H1 (cell line): ENCODE measurements at regions not wholly inside any gene's neighbourhood (a gene's known extent, or its start where the extent isn't known, plus 50 kb on each side); places are given as distances from the start of the nearest gene placed in this dataset.

Experiments used
- CTCF ChIA-PET: fragments of 300-600 bp; sonication (Branson Sonifier 250); formaldehyde crosslinking; loops from one replicate; lab custom pipeline; 2021; ENCODE audit not compliant: partially characterized antibody; lab: Charles Lee
- POLR2A ChIA-PET: fragments of 300-600 bp; sonication (Branson Sonifier 250); formaldehyde crosslinking; loops from one replicate; lab custom pipeline; 2021; ENCODE audit warnings: inconsistent platforms; ENCODE audit not compliant: partially characterized antibody; lab: Charles Lee
- DNase-seq, 2 experiments: peaks; one replicate each; pipeline versions ENCODE4 v3.0.0 to v3.0.0-alpha.2; 2010 to 2022; ENCODE audit warnings: low spot score in 2 of 2, low read depth in 1 of 2, mixed read lengths in 1 of 2
- FAIRE-seq: peaks from 2 replicates; lab custom pipeline; 2011; peaks lifted over from hg19 to GRCh38; lab: Jason Lieb, UNC
- H2AFZ ChIP-seq: 2 replicates; pipeline ENCODE4 v1.8.1; 2012; ENCODE audit warnings: low read length, inconsistent platforms
- H2AK5ac ChIP-seq: 2 replicates; pipeline ENCODE4 v1.6.1; 2013; ENCODE audit warnings: low read depth, low read length
- H2BK120ac ChIP-seq: replicated peaks from 2 replicates; pipeline ENCODE3; 2013; ENCODE audit warnings: low read depth, low read length, inconsistent platforms
- H2BK12ac ChIP-seq: 2 replicates; pipeline ENCODE4 v1.6.1; 2013; ENCODE audit warnings: low read depth, low read length
- H2BK15ac ChIP-seq: 2 replicates; pipeline ENCODE4 v1.6.1; 2013; ENCODE audit warnings: low read length
- H2BK20ac ChIP-seq: 2 replicates; pipeline ENCODE4 v1.6.1; 2013; ENCODE audit warnings: low read length
- H2BK5ac ChIP-seq: 2 replicates; pipeline ENCODE4 v1.6.1; 2013; ENCODE audit warnings: low read depth, low read length
- H3K14ac ChIP-seq: 2 replicates; pipeline ENCODE4 v1.6.1; 2013; ENCODE audit warnings: inconsistent platforms; ENCODE audit not compliant: insufficient read length
- H3K18ac ChIP-seq: 2 replicates; pipeline ENCODE4 v1.6.1; 2013; ENCODE audit warnings: low read length; ENCODE audit errors: extremely low read depth
- H3K23ac ChIP-seq: 2 replicates; pipeline ENCODE4 v1.6.1; 2013; ENCODE audit warnings: inconsistent platforms; ENCODE audit not compliant: insufficient read length
- H3K23me2 ChIP-seq: 2 replicates; pipeline ENCODE4 v1.6.1; 2013; ENCODE audit warnings: low read depth, low read length
- H3K27ac ChIP-seq: 2 replicates; pipeline ENCODE4 v1.6.1; 2011; ENCODE audit warnings: low read depth, low read length, inconsistent platforms
- H3K27me3 ChIP-seq, 4 experiments: replicated peaks in 1 of 4; 1 replicate in 1 of 4; 2 replicates in 3 of 4; pipeline versions ENCODE4 v1.6.1 to v1.8.1; 2011 to 2013; ENCODE audit warnings: low read length in 3 of 4, mild to moderate bottlenecking in 3 of 4, inconsistent platforms in 2 of 4, mixed read lengths in 2 of 4, moderate library complexity in 1 of 4; ENCODE audit not compliant: control insufficient read depth in 3 of 4, insufficient read depth in 3 of 4; ENCODE audit errors: extremely low read depth in 1 of 4
- H3K36me3 ChIP-seq, 4 experiments: 2 replicates each; pipeline versions ENCODE4 v1.6.1 to v1.8.1; 2011 to 2013; ENCODE audit warnings: mild to moderate bottlenecking in 4 of 4, low read length in 3 of 4, moderate library complexity in 2 of 4, control low read depth in 1 of 4, inconsistent platforms in 1 of 4; ENCODE audit not compliant: insufficient read depth in 4 of 4, control insufficient read depth in 2 of 4
- H3K4ac ChIP-seq: replicated peaks from 2 replicates; pipeline ENCODE3; 2013; ENCODE audit warnings: low read length, low read depth, mixed read lengths, inconsistent platforms; ENCODE audit not compliant: insufficient read length
- H3K4me1 ChIP-seq, 4 experiments: replicated peaks in 1 of 4; 1 replicate in 1 of 4; 2 replicates in 3 of 4; pipeline versions ENCODE4 v1.6.1 to v1.8.1; 2011 to 2013; ENCODE audit warnings: low read length in 3 of 4, inconsistent platforms in 2 of 4, mixed read lengths in 1 of 4; ENCODE audit not compliant: insufficient read depth in 4 of 4, control insufficient read depth in 3 of 4
- H3K4me2 ChIP-seq, 2 experiments: 2 replicates each; pipeline versions ENCODE4 v1.6.1 to v1.8.1; 2011 to 2013; ENCODE audit warnings: low read depth in 2 of 2, low read length in 2 of 2, control low read depth in 1 of 2, inconsistent platforms in 1 of 2, mild to moderate bottlenecking in 1 of 2; ENCODE audit not compliant: insufficient read depth in 1 of 2
- H3K4me3 ChIP-seq, 4 experiments: fragments of 200-600, 300-600 bp in 1 of 4; sonication (generic), shearing (Covaris generic), sonication (Bioruptor Twin) in 1 of 4; 2 replicates each; pipeline versions ENCODE4 v1.5.1 to v1.8.1; 2011 to 2016; ENCODE audit warnings: low read length in 4 of 4, low read depth in 3 of 4, control low read depth in 2 of 4, inconsistent platforms in 2 of 4, mild to moderate bottlenecking in 2 of 4, mixed read lengths in 1 of 4, moderate library complexity in 1 of 4; ENCODE audit not compliant: insufficient read depth in 2 of 4; ENCODE audit errors: extremely low read depth in 1 of 4
- H3K56ac ChIP-seq: replicated peaks from 2 replicates; pipeline ENCODE3; 2013; ENCODE audit warnings: low read depth, mild to moderate bottlenecking, mixed read lengths, low read length, inconsistent platforms; ENCODE audit not compliant: insufficient read length
- H3K79me1 ChIP-seq: 2 replicates; pipeline ENCODE4 v1.6.1; 2013; ENCODE audit warnings: low read depth, low read length, control low read depth
- H3K79me2 ChIP-seq, 2 experiments: 2 replicates each; pipeline versions ENCODE4 v1.6.1 to v1.8.1; 2012 to 2013; ENCODE audit warnings: low read length in 2 of 2, mild to moderate bottlenecking in 2 of 2, inconsistent platforms in 1 of 2; ENCODE audit not compliant: insufficient read depth in 2 of 2, control insufficient read depth in 1 of 2
- H3K9ac ChIP-seq, 4 experiments: replicated peaks in 1 of 4; 1 replicate in 1 of 4; 2 replicates in 3 of 4; pipeline versions ENCODE4 v1.6.1 to v1.8.1; 2011 to 2013; ENCODE audit warnings: low read depth in 3 of 4, low read length in 3 of 4, control low read depth in 2 of 4, mild to moderate bottlenecking in 2 of 4, moderate library complexity in 2 of 4, inconsistent platforms in 1 of 4; ENCODE audit errors: extremely low read depth in 1 of 4
- H3K9me3 ChIP-seq, 2 experiments: 2 replicates each; pipeline versions ENCODE4 v1.6.1 to v1.8.1; 2012 to 2013; ENCODE audit warnings: mild to moderate bottlenecking in 2 of 2, moderate library complexity in 2 of 2, control low read depth in 1 of 2, inconsistent platforms in 1 of 2, low read depth in 1 of 2, low read length in 1 of 2, mixed read lengths in 1 of 2; ENCODE audit not compliant: insufficient read depth in 2 of 2
- H4K20me1 ChIP-seq, 2 experiments: replicated peaks in 1 of 2; 2 replicates each; pipeline versions ENCODE3 to v1.8.1; 2011 to 2013; ENCODE audit warnings: inconsistent platforms in 2 of 2, low read length in 2 of 2, mild to moderate bottlenecking in 1 of 2; ENCODE audit not compliant: insufficient read depth in 2 of 2, control insufficient read depth in 1 of 2
- H4K5ac ChIP-seq: 2 replicates; pipeline ENCODE4 v1.6.1; 2013; ENCODE audit warnings: low read length, low read depth, mixed read lengths, inconsistent platforms; ENCODE audit not compliant: insufficient read length
- H4K8ac ChIP-seq: 2 replicates; pipeline ENCODE4 v1.8.0; 2013; ENCODE audit warnings: mild to moderate bottlenecking, moderate library complexity, low read length, inconsistent platforms; ENCODE audit not compliant: insufficient read depth; ENCODE audit errors: extremely low read depth
- H4K91ac ChIP-seq: replicated peaks from 2 replicates; pipeline ENCODE3; 2013; ENCODE audit warnings: low read length, mixed read lengths, inconsistent platforms; ENCODE audit not compliant: insufficient read length
- BRCA1 ChIP-seq: IDR thresholded peaks from 2 replicates; pipeline ENCODE4 v1.6.1; 2012; ENCODE audit warnings: low read depth, low read length, improper control_type of control experiment
- EP300 ChIP-seq, 2 experiments: IDR thresholded peaks; 1 replicate in 1 of 2; 2 replicates in 1 of 2; pipeline ENCODE4 v1.6.1; 2011 to 2012; ENCODE audit warnings: low read depth in 2 of 2, low read length in 2 of 2, mild to moderate bottlenecking in 2 of 2, borderline replicate concordance in 1 of 2, inconsistent platforms in 1 of 2, moderate library complexity in 1 of 2
- FOSL1 ChIP-seq: IDR thresholded peaks from 2 replicates; pipeline ENCODE4 v1.6.1; 2011; ENCODE audit warnings: mild to moderate bottlenecking, low read depth, low read length, moderate library complexity; ENCODE audit not compliant: insufficient read depth
- GTF2F1 ChIP-seq: IDR thresholded peaks from 2 replicates; pipeline ENCODE4 v1.6.1; 2012; ENCODE audit warnings: low read depth, low read length, improper control_type of control experiment, borderline replicate concordance
- RAD21 ChIP-seq, 2 experiments: IDR thresholded peaks in 1 of 2; conservative IDR thresholded peaks in 1 of 2; 2 replicates each; pipeline ENCODE4 v1.6.1; 2011; ENCODE audit warnings: low read depth in 2 of 2, low read length in 2 of 2, improper control_type of control experiment in 1 of 2, inconsistent platforms in 1 of 2, mild to moderate bottlenecking in 1 of 2, moderate library complexity in 1 of 2
- RBBP5 ChIP-seq: IDR thresholded peaks from 2 replicates; pipeline ENCODE4 v1.7.1; 2012; ENCODE audit warnings: low read depth, mild to moderate bottlenecking, inconsistent platforms, low read length, moderate library complexity, borderline replicate concordance
- USF2 ChIP-seq: IDR thresholded peaks from 2 replicates; pipeline ENCODE4 v1.6.1; 2011; ENCODE audit warnings: low read length, improper control_type of control experiment
- WGBS, 2 experiments: shearing (Covaris generic) in 1 of 2; methylation state at CpG; one replicate each; pipeline versions ENCODE4 v1.1.6 to v1.1.7; 2013 to 2015; ENCODE audit warnings: low lambda C conversion rate in 2 of 2, mixed read lengths in 2 of 2, inconsistent platforms in 1 of 2, low coverage in 1 of 2, missing lambda C conversion rate in 1 of 2; ENCODE audit not compliant: insufficient replicate concordance in 2 of 2, insufficient coverage in 1 of 2, insufficient read length in 1 of 2; ENCODE audit errors: extremely low coverage in 1 of 2, missing lambda C conversion rate in 1 of 2; 5-methylcytosine and 5-hydroxymethylcytosine counted together

DNA sequence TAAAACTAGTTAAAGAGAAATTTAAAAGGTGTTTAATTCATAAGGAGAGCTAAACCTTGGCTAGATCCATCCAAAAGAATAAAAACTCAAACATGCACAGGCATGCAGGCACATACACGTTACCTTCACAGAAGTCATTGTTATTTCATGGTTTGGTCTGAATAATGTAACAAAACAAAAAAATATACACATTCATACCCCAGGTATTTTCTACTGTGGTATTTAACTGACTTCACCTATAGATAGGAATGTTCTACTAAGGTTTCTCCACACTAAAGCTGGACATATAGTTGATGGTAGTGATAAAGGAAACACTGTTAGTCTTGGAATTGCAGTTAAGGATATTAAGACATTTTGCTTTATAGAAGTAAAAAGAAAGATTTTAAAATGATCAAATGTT lies 283.6 kb upstream of the PCDH10 start:
- no peak overlapping the region for H2BK12ac ChIP-seq
- no peak overlapping the region for H3K56ac ChIP-seq
- ChIA-PET CTCF (interaction anchor here (1.0 to 1.5 kb wide), 2 partner anchors 73 to 281 kb away, joined by 3 to 4 read pairs; no protein-coding TSS in a partner anchor), POLR2A (no interaction called here)
- H3K4me3 ChIP-seq: no peak overlapping the region
- H2BK5ac ChIP-seq: no peak overlapping the region
- H3K27me3 ChIP-seq: no peaks in the 10 kb centered on the region
- no peaks in the 10 kb centered on the region for H3K36me3 ChIP-seq
- no peak overlapping the region for H3K23ac ChIP-seq
- no peaks in the 10 kb centered on the region for H3K9me3 ChIP-seq
- no peak overlapping the region for H2BK120ac ChIP-seq
- no peaks in the 10 kb centered on the region for H3K4me1 ChIP-seq
- no peak overlapping the region for H3K9ac ChIP-seq
- TF ChIP-seq RAD21 (IDR thresholded peaks at IDR 0.05 in 1 of 2, conservative IDR thresholded peaks at IDR 0.05 in 1 of 2; ENCODE audit: low read depth in 2 of 2, low read length in 2 of 2) (no peak), GTF2F1 (no peak), BRCA1 (no peak), EP300 (IDR thresholded peaks at IDR 0.05; ENCODE audit: borderline replicate concordance in 1 of 2, low read depth in 2 of 2, low read length in 2 of 2) (no peak), USF2 (no peak), FOSL1 (no peak), RBBP5 (no peak)
- H3K79me2 ChIP-seq: no peaks in the 10 kb centered on the region
- H2BK20ac ChIP-seq: no peak overlapping the region
- H3K18ac ChIP-seq: no peak overlapping the region
- H3K79me1 ChIP-seq: no peaks in the 10 kb centered on the region
- no peak overlapping the region for H2AFZ ChIP-seq
- no peak for FAIRE-seq
- H3K23me2 ChIP-seq: no peaks in the 10 kb centered on the region
- no peak overlapping the region for H4K8ac ChIP-seq
- H3K4ac ChIP-seq: no peak overlapping the region
- H3K27ac ChIP-seq: no peak overlapping the region
- WGBS, 2 experiments: 96% methylated on average over 1 of the region's 1 CpG; no CpG with 5 or more reads in 1 of the 2 experiments
- H2BK15ac ChIP-seq: no peak overlapping the region
- no peak overlapping the region for H4K5ac ChIP-seq
- H3K14ac ChIP-seq: no peak overlapping the region
- no peak for DNase-seq
- H2AK5ac ChIP-seq: no peak overlapping the region
- no peak overlapping the region for H4K91ac ChIP-seq
- H4K20me1 ChIP-seq: no peaks in the 10 kb centered on the region
- no peak overlapping the region for H3K4me2 ChIP-seq
